HG03045 (cell line): ENCODE measurements at regions not wholly inside any gene's neighbourhood (a gene's known extent, or its start where the extent isn't known, plus 50 kb on each side); places are given as distances from the start of the nearest gene placed in this dataset.

Experiments
- ATAC-seq: cut with Tn5 transposase; IDR thresholded peaks from one replicate; pipeline ENCODE4 v1.9.1; 2021; ENCODE audit warnings: mild to moderate bottlenecking, moderate library complexity; ENCODE audit not compliant: unreplicated experiment

DNA sequence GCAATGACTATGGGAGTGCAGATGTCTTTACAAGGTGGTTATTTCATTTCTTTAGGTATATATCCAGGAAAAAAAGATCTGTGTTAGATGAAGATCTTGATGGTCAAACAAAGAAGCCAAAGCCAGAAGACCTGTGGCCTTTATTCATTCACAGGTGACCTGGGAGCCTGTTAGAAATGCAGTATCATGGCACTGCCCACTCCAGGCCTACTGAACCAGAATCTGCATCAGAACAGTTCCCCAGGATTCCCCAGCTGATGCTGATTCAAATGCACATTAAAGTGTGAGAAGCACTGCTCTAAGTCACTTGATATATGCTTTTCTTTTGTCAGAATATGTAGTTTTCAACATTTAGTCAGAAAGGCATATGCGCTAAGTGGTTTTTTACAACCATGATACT, 251.1 kb downstream of the IPMK start:
- no peak for ATAC-seq

DNA sequence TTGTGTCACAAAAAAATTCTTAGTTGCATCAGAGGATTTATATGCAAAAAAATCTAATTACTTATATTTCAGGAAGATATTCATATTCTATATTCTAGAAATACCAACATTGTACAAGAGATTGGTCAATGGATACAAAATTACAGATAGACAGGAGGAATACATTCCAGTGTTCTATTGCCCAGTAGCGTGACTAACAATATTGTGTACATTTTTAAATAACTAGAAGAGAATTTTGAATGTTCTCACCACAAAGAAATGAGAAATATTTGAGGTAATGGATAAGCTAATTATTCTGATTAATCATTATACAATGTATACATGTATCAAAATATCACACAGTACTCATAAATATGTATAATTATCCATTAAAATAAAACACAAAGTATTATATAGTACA, 253.3 kb downstream of the IPMK start:
- no peak for ATAC-seq

DNA sequence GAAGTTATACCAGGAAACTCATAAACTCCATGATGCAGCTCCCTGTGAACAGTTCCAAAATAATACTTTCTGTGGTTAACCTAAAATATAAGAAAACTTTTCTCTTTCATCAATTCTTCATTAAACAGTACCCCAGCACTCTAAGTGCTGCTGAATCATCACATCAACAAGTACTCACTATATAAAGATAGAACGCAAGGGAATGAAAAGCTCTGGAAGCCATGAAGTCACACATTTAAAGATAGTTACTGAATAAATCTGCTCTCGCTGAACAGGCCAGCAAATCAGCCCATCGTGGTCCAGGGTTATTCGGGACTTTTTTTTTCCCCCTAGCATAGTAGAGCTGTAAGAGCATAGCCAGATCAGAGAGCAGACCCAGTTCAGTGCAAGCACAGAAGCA, 254.3 kb downstream of the IPMK start:
- ATAC-seq = no peak

DNA sequence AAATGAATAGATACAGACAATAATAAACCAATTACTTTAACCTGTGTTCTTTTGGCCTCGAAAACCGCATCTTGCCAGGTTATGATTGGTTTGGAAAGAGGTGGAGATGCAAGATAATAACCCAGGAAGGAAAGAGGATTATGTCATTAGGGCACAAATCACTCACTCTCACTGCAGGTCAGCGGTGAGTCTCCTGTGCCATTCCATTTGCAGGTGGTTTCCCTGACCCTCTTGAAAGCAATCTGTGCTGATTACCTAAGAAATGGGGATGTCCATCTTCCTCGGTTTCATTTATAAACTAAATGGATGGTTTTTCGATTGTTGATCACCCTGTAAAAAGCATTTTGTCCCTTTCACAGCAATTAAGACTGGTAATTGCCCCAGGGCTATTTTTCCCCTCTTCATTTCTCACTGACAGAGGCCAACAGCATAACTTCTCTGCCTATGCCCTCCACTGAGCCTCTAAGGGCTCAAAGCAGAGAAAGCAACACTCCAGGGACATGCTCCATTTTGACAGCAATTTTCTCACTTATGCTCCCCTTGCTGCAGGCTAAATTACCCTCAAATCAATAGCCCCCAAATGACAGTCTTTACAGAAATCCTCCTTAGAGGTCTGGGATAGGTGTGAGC, 257.5 kb downstream of the IPMK start:
- no peak for ATAC-seq

DNA sequence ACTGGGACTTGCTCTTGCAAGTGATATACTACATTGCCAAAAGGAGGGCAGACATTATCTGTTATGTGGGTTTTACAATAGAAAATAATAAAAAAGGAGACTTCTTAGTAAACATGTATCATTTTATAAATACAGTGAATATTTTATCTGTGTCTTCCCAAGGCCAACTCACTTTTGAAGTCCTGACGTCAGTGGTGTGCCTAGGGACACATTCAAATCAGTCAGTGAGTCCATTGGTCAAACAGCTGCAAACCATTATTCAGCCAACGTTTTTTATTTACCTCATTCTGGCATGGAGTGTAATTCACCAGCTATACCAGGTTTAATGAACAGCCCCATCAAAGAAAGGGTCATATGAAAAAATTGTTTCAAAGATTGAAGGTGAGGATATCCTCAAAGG, 263.7 kb downstream of the IPMK start:
- ATAC-seq = no peak

DNA sequence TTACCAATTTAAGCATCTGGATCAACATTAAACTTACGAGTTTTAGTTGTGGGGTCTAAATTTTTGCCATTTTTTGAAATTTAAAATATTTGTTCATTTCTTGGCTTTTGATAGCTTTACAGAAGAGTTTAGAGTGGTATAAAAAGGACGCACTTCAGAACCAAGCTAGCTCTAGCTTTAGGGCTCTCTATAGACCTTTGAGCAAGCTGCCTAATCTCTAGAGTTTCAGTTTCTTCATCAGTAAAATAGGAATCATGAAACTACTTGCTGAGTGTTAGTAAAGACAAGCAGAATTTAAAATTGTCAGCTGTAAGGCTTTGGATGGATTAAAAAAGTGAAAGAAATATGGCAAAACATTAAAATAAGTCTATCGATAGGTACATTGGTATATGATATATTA, 266.5 kb downstream of the IPMK start:
- no peak for ATAC-seq

DNA sequence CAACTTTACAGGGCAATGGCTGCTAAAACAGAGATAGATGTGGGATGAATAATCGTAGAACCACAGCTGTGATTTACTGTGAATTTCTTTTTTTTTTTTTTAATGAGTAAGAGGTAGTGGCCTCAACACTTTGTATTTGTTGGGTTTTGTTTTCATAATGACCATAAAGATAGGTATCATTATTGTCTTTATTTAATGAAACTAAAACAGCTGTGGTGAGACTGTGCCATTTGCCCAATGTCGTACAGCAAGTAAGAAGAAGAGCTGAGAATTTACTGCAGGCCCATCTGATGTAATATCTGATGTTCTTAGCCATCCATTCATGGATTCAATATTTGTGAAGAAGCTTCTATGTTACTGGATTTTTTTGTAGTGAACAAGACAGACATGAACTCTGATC, 271.2 kb downstream of the IPMK start:
- no peak for ATAC-seq

DNA sequence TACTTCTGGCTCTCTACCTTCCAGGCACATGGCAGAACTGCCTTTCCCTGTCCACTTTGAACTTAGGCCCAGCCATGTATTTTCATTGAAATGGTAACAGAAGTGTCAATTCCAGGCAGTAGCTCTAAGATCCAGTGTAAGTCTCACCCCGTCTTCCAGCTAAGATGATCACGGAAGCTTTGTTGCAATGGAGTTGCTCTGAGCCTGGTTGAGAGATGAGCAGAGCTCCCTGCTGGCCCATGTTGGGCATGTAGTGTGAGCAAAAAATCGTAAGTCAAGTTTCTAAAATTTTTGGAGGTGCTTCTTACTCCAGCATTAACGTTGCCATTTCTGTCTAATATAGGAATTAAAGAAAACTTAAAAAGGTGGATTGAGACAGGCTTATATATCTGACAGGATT, 274.4 kb downstream of the IPMK start:
- ATAC-seq = no peak

DNA sequence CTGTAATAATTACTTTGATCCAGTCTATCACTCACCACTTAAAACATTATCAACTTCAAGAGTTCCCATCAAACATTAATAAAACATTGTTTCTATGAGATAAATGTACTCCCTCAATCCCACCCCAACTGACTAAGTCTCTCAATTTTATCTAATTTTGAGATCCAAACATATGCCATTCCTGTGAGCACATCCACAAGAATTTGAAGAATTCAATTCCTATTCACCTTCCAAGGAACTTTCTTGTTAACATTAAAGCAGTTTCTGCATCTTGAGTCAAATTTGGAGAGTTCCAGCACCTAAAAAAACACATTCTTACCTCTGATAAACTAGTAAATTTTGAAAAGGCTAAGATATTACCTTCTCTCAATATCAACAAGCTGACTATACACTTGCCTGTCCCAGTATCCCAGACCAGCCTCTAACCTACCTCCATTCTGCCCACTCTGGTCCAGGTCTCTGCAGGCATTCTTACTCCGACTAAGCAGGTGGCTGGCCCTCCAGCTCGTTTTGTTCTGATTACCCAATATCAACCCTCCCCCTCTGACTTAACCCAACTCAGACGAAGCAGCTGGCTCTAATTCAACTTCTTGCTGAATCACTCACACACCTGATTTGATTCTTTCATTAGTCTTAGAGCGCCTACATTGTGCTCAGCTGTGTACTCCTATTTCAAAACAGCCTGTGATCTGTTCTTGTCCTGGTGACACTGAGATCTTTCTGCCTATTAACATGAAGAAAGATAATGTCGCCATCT, 275.2 kb downstream of the IPMK start:
- ATAC-seq = no peak

DNA sequence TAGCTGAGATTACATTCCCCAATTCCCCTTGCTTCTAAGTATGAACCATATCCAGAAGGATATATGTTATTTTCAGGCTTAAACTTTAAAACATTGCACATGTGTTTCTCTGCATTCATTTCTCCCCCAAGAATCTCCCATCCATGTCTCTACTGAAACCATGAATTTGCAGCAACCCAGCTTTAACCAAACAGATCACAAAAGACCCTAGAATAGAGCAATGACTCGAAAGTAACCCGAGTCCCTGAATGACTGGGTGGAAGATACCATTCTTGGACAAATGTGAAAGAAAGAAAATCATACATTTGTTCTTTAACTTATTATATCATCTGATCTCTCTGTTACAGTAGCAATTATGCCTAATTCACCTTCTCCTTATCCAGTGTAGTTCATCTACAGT, 278.7 kb downstream of the IPMK start:
- ATAC-seq = no peak

DNA sequence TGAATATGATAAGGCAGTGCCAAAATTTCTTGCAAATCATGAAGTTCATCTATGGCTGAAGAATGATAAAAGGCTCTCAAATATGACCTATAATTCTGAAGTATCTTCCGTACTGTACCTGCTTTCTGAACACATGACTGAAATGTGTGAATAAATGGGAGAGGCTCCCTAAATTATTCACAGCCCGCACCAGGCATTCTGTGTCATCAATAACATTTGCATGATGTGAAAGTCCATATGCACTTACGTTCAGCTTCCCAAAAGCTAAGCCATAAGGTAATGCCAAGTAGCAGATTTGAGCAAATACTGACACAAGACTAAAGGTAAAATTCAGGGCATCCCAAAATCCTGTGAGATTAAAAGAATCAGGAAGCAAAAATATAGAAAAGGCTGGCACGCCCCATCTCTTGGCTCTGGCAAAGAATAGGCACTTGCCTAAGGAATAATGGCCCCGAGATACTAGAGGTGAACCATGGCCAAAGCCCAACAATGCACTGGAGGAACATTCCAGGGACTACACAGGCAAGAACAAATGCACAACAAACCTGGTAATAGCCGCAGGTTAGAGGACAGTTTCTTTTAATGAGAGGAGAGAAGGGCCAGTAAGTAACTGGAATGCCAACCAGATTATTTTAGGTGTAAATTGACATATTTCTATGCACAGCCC, 280.5 kb downstream of the IPMK start:
- no peak for ATAC-seq

DNA sequence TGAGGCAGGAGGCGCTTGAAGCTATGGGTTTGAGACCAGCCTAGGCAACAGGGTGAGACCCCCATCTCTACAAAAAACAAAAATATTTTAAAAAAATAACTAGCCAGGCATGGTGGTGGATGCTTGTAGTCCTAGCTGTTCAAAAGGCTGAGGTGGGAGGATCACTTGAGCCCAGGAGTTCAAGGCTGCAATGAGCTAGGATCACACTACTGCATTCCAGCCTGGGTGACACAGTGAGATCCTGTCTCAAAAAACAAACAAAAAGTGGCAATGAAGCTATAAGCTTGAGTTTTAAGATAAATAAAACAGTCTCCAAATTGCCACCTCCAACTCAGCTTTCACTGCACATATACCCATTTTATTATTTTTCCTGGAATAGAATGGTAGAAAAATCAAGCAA, 281.3 kb downstream of the IPMK start:
- ATAC-seq = no peak

DNA sequence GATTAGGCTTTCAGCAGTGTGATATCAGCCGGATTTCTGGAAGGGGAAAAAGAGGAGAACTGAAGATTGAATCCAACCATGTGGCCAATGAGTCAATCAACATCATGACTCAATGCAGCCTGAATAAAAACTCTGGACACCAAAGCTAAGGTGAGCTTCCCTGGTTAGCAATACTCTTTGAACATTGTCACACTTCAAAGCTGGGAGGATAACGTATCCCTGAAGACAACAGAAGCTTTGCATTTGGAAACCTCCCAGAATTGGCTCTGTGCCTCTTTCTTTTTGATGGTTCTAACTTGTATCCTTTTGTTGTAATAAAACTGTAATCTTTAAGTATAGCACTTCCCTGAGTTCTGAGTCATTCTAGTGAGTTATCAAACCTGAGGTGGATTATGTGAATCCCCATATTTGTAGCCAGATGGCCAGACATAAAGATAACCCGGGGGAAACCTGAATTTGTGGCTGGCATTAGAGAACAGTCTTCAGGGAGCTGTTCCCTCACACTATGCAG, 284.4 kb downstream of the IPMK start:
- no peak for ATAC-seq

DNA sequence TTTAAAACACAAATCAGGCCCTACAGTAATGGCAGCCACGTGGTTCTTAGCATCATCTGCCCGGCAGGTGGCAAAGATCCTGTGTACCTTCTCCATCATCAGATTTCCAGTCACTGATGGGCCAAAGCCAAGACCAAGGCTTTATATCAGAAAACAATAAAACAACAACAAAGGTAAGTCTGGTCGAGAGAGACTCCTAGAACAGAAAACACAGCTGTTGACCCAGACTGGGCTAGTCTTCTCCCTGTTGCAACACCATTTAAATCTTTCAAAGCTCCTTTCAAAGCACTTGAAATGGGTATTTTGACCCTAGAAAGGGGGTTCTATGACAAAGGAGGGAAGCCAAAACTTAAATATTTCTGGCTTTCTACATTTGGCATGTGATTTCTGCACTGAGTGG, 285.6 kb downstream of the IPMK start:
- no peak for ATAC-seq

DNA sequence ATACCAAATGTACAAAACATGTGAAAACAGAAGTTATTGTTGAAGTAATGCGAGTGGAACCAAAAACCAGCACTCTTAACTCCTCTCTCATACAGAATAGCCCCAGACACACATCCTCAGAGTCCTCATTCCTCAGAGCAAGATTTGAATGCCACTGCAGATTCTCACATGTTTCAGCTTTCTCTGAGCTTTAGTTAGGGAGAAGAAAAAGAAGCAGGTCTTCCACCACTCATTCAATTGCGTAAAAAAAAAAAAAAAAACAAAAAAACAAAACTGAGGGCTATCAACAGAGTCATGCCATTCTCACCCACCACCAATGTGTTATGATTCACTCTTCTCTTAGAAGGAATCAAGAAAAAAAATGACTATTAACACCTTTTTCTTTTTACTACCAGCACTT, 287.7 kb downstream of the IPMK start:
- ATAC-seq = no peak

DNA sequence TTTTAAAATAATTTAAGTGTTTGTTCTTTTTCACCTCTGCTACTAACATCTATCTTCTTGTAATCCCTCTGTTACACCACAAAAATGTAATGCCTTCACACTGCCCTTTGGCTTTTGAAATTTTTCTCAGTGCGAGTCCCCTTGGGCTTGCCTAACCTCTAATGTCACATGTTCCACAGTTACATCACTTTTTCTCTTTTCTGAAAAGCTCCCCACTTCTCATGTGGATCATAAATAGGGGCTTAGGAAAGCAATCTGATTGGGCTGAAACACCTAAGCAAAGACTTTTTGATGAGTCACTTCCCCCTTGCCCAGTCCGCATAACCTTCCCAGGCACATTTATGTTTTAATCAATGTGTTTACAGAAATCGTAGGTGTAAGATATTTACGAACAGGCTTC, 288.2 kb downstream of the IPMK start:
- ATAC-seq = no peak

DNA sequence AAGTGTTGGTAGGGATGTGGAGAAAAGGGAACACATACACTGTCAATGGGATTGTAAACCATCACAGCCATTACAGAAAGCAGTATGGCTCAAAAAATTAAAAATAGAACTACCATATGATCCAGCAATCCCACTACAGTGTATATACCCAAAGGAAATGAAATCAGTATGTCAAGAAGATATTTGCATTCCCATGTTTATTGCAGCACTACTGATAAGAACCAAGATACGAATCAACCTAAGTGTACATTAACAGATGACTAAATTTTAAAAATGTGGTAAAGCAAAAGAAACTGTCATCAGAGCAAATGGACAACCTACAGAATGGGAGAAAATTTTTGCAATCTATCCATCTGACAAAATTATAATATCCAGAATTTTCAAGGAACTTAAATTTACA, 290.4 kb downstream of the IPMK start:
- no peak for ATAC-seq

DNA sequence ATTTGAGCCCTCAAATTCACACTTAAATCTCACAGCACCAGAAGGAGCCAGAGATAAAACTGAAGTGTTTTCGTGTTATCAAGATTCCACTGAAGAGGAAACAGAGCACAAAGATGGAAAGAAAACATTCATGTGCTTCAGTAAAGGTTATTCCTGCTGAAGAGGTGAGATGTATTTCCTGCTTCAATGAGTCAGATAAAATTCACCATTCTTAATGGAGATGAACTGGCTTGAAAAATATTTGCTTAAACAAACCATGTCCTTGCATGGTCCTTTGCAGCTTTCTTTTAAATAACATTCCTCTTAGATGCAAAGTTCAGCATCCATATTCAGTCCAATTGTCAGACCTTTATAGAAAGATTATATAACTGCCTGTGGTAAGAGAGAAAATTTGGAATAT, 294.2 kb downstream of the IPMK start:
- ATAC-seq = no peak

DNA sequence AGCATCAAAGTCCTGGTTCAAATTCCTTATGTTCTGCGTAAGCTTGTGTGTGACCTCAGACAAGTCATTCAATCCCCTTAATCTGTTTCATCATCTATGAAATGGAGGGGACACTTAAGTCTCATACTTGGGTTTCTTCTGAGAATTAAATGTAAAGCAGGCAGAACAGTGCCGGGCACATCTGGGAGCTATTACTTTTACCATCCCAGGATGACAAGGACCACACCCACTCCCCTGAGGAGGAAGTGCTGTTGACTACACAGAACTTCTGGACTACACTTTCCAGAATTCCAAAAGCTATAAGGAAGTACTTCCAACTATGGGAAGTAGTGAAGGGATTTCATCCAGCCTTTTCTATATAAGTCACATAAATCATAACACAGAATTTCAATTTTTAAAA, 294.9 kb downstream of the IPMK start:
- no peak for ATAC-seq

DNA sequence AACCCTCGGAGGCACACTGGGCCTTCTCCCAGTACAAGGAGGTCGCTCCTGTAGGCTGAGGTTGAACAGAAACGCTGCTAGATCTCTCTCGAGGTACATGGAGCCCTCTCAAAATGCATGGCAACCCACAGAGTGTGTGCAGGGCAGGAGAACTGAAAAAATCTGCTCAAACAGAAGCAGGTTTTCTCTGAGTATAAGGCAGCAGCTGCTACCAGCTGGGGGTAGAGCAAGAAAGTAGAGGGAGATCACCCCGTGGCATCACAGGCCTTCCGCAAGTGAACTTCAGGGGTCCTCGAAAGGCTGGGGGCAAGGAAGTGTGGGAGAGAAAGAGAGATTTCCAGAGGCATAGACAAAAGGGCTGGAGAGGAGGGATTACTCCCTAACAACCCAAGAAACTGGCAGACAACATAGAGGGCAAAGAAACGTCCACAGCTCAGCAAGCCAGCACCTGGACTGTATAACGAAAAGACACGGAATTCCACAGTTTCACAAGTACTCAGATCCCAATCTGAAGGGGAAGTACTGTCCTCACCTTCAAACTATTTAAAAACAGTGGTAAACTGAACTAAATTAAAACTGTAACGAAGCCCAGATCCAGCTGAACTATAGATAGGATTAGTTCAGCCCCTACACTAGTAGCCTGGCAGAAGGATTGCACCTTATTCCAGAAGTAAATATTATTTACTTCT, 299.2 kb downstream of the IPMK start:
- ATAC-seq = no peak

DNA sequence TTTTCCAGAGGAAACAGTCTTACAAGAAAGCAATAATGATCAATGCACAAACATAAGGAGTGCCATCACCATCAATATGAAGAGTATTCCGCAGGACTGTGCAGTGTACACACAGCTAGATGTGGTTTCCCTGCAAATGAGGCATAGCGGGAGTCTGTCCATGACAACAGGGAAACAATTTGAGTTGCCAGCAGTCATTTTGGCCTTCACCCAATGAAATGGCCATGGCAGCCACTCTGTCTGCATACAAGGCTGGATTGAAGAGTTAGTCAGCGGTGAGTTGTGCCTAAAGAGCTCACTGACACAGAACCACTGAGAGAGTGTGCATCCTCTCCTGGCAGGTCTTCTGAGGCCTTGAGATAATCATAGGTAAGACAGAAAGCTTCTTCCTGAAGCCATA, 303.3 kb downstream of the IPMK start:
- ATAC-seq = no peak

DNA sequence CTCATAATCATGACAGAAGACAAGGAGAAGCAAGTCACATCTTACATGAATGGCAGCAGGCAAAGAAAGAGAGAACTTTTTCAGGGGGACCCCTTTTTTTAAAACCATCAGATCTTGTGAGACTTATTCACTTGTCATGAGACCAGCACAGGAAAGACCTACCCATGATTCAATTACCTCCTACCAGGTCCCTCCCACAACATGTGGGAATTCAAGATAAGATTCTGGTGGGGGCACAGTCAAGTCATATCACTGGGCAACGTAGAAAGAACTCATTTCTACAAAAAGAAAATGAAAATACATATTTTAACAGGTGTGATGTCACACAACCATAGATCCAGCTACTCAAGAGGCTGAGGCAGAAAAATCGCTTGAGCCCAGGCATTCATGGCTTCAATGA, 304.1 kb downstream of the IPMK start:
- no peak for ATAC-seq
